MM.1S (cell line): ENCODE measurements at regions not wholly inside any gene's neighbourhood (a gene's known extent, or its start where the extent isn't known, plus 50 kb on each side); places are given as distances from the start of the nearest gene placed in this dataset.

Experiments used
- DNase-seq: peaks from one replicate; pipeline ENCODE4 v3.0.0-alpha.2; 2015
- H2AFZ ChIP-seq: fragments of 300-600 bp; sonication (generic); 2 replicates; pipeline ENCODE4 v1.6.0; 2016; ENCODE audit warnings: antibody characterized with exemption, low read length
- H3F3A ChIP-seq: fragments of 300-600 bp; sonication (generic); 2 replicates; pipeline ENCODE4 v1.6.1; 2016; ENCODE audit warnings: mild to moderate bottlenecking, antibody characterized with exemption, low read length, moderate library complexity, mixed read lengths; ENCODE audit not compliant: insufficient read depth
- H3K27ac ChIP-seq: fragments of 300-600 bp; sonication (generic); 2 replicates; pipeline ENCODE4 v1.5.1; 2016; ENCODE audit warnings: mild to moderate bottlenecking, low read length
- H3K27me3 ChIP-seq: fragments of 300-600 bp; sonication (generic); replicated peaks from 2 replicates; pipeline ENCODE4 v1.6.0; 2016; ENCODE audit warnings: low read length; ENCODE audit not compliant: insufficient read depth
- H3K36me3 ChIP-seq: fragments of 300-600 bp; sonication (generic); replicated peaks from 2 replicates; pipeline ENCODE4 v1.6.1; 2016; ENCODE audit warnings: mild to moderate bottlenecking, low read length, mixed read lengths; ENCODE audit not compliant: insufficient read depth
- H3K4me1 ChIP-seq: fragments of 300-600 bp; sonication (generic); 2 replicates; pipeline ENCODE4 v1.6.1; 2016; ENCODE audit warnings: low read length, mixed read lengths
- H3K4me2 ChIP-seq: fragments of 300-600 bp; sonication (generic); 2 replicates; pipeline ENCODE4 v1.6.0; 2016; ENCODE audit warnings: low read depth, low read length
- H3K4me3 ChIP-seq: fragments of 300-600 bp; sonication (generic); 2 replicates; pipeline ENCODE4 v1.5.1; 2016; ENCODE audit warnings: low read length, mixed read lengths
- H3K79me2 ChIP-seq: fragments of 300-600 bp; sonication (generic); 2 replicates; pipeline ENCODE4 v1.6.1; 2016; ENCODE audit warnings: mixed run types, low read length, mixed read lengths
- H3K9ac ChIP-seq: fragments of 300-600 bp; sonication (generic); 2 replicates; pipeline ENCODE4 v1.6.1; 2016; ENCODE audit warnings: low read length, mixed read lengths
- H3K9me2 ChIP-seq: fragments of 300-600 bp; sonication (generic); replicated peaks from 2 replicates; pipeline ENCODE4 v1.6.1; 2016; ENCODE audit warnings: mild to moderate bottlenecking, low read length, mixed read lengths; ENCODE audit not compliant: insufficient read depth
- H3K9me3 ChIP-seq: fragments of 300-600 bp; sonication (generic); replicated peaks from 2 replicates; pipeline ENCODE4 v1.6.1; 2016; ENCODE audit warnings: mild to moderate bottlenecking, low read length, mixed read lengths; ENCODE audit not compliant: insufficient read depth
- H4K20me1 ChIP-seq: fragments of 300-600 bp; sonication (generic); 2 replicates; pipeline ENCODE4 v1.6.1; 2016; ENCODE audit warnings: mild to moderate bottlenecking, low read length, moderate library complexity, mixed read lengths; ENCODE audit not compliant: insufficient read depth
- CTCF ChIP-seq: fragments of 300-600 bp; sonication (generic); IDR thresholded peaks from 2 replicates; pipeline ENCODE4 v1.5.1; 2016; ENCODE audit warnings: antibody characterized with exemption, low read length, mixed read lengths
- EZH2 ChIP-seq: fragments of 300-600 bp; sonication (generic); optimal IDR thresholded peaks from 2 replicates; pipeline ENCODE3; 2017; ENCODE audit warnings: low read depth, mild to moderate bottlenecking, antibody characterized with exemption, low read length, mixed read lengths
- EZH2phosphoT487 ChIP-seq: fragments of 300-600 bp; sonication (generic); IDR thresholded peaks from 2 replicates; pipeline ENCODE4 v1.6.1; 2018; ENCODE audit warnings: antibody characterized with exemption, low read length

- H3K27me3 ChIP-seq: peaks cover 5% of the 10 kb centered on the region
- H3K36me3 ChIP-seq: no peaks in the 10 kb centered on the region
- no peaks in the 10 kb centered on the region for H3K9me3 ChIP-seq
- H3K9me2 ChIP-seq: no peaks in the 10 kb centered on the region
- no peaks in the 10 kb centered on the region for H3K4me1 ChIP-seq
- no peak overlapping the region for H3K4me2 ChIP-seq
- H4K20me1 ChIP-seq: no peaks in the 10 kb centered on the region
- peaks cover 4% of the 10 kb centered on the region for H3F3A ChIP-seq
- H3K9ac ChIP-seq: no peak overlapping the region
- TF ChIP-seq CTCF: no peak
- TF ChIP-seq EZH2: no peak
- TF ChIP-seq EZH2phosphoT487: no peak
- no peak overlapping the region for H3K4me3 ChIP-seq
- H3K79me2 ChIP-seq: no peaks in the 10 kb centered on the region
- H3K27ac ChIP-seq: no peak overlapping the region
- no peak for DNase-seq
- no peak overlapping the region for H2AFZ ChIP-seq
Observed at GRCh38 chr6:105985098-105985815, 100.9 kb upstream of the PRDM1 start.

- Histone ChIP-seq H4K20me1 (no peaks in the 10 kb centered on the region), H3K9me3 (no peaks in the 10 kb centered on the region), H3K79me2 (no peaks in the 10 kb centered on the region), H3K36me3 (no peaks in the 10 kb centered on the region), H3K27me3 (no peaks in the 10 kb centered on the region), H3K27ac (no peak overlapping the region), H3K9ac (no peak overlapping the region), H3K4me1 (no peaks in the 10 kb centered on the region), H3F3A (peaks cover 4% of the 10 kb centered on the region), H3K4me2 (no peak overlapping the region), H3K9me2 (no peaks in the 10 kb centered on the region), H2AFZ (no peak overlapping the region), H3K4me3 (no peak overlapping the region)
- DNase-seq: no peak
- TF ChIP-seq CTCF: no peak
- no peak for TF ChIP-seq EZH2phosphoT487
- TF ChIP-seq EZH2: no peak
Observed at GRCh38 chr6:105983763-105984162, 102.4 kb upstream of the PRDM1 start.

GRCh38 chr6:105982761-105983540, 103.2 kb upstream of the PRDM1 start:
- Histone ChIP-seq H3K79me2 (no peaks in the 10 kb centered on the region), H3K27me3 (no peaks in the 10 kb centered on the region), H3F3A (peaks cover 4% of the 10 kb centered on the region), H4K20me1 (no peaks in the 10 kb centered on the region), H3K4me2 (no peak overlapping the region), H2AFZ (no peak overlapping the region), H3K27ac (no peak overlapping the region), H3K36me3 (no peaks in the 10 kb centered on the region), H3K9me3 (no peaks in the 10 kb centered on the region), H3K9me2 (no peaks in the 10 kb centered on the region), H3K9ac (no peak overlapping the region), H3K4me3 (no peak overlapping the region), H3K4me1 (no peaks in the 10 kb centered on the region)
- DNase-seq: no peak
- TF ChIP-seq EZH2 (no peak), EZH2phosphoT487 (no peak), CTCF (no peak)
